OCI-LY7 (cell line): ENCODE measurements at regions not wholly inside any gene's neighbourhood (a gene's known extent, or its start where the extent isn't known, plus 50 kb on each side); places are given as distances from the start of the nearest gene placed in this dataset.

Source experiments
- BruUV-seq: library from RNA; stranded (reverse); fragments of 400-500 nt; replicated peaks from 2 replicates; lab custom pipeline; 2021; lab: Mats Ljungman, UMichigan
- CTCF ChIA-PET: fragments of 300-600 bp; sonication (Branson Sonifier 250); formaldehyde crosslinking; loops from one replicate; lab custom pipeline; 2022; ENCODE audit warnings: antibody characterized with exemption; ENCODE audit not compliant: unreplicated experiment; lab: Charles Lee
- POLR2A ChIA-PET: fragments of 300-600 bp; sonication (Branson Sonifier 250); formaldehyde crosslinking; loops from one replicate; lab custom pipeline; 2022; ENCODE audit warnings: antibody characterized with exemption; lab: Charles Lee
- DNase-seq: peaks from one replicate; pipeline ENCODE4 v3.0.0-alpha.2; 2015; ENCODE audit warnings: low spot score
- H2AFZ ChIP-seq: fragments of 200-600 bp; sonication (generic), shearing (Covaris generic); 2 replicates; pipeline ENCODE4 v1.6.1; 2014; ENCODE audit warnings: mild to moderate bottlenecking, antibody characterized with exemption, low read length, moderate library complexity
- H3K27ac ChIP-seq: fragments of 200-600 bp; sonication (generic); 2 replicates; pipeline ENCODE4 v1.5.1; 2014; ENCODE audit warnings: mixed run types, low read depth, mild to moderate bottlenecking, moderate library complexity, low read length, inconsistent platforms; ENCODE audit not compliant: poor library complexity, severe bottlenecking
- H3K36me3 ChIP-seq: fragments of 200-600 bp; sonication (generic); 2 replicates; pipeline ENCODE4 v1.6.1; 2014; ENCODE audit warnings: mild to moderate bottlenecking, antibody characterized with exemption, low read length, moderate library complexity, mixed read lengths; ENCODE audit not compliant: insufficient read depth
- H3K4me1 ChIP-seq: fragments of 200-600 bp; sonication (generic); 2 replicates; pipeline ENCODE4 v1.5.1; 2014; ENCODE audit warnings: mild to moderate bottlenecking, low read length; ENCODE audit not compliant: insufficient read depth, poor library complexity, severe bottlenecking
- H3K4me2 ChIP-seq: fragments of 200-600 bp; sonication (generic); 2 replicates; pipeline ENCODE4 v1.6.1; 2014; ENCODE audit warnings: mild to moderate bottlenecking, low read length
- H3K4me3 ChIP-seq: fragments of 200-600 bp; sonication (generic); 2 replicates; pipeline ENCODE4 v1.5.1; 2014; ENCODE audit warnings: mild to moderate bottlenecking, low read depth, low read length; ENCODE audit not compliant: poor library complexity, severe bottlenecking
- H3K79me2 ChIP-seq: fragments of 200-600 bp; sonication (generic); 2 replicates; pipeline ENCODE4 v1.6.1; 2016; ENCODE audit warnings: low read depth, mild to moderate bottlenecking, low read length, moderate library complexity, mixed read lengths; ENCODE audit not compliant: insufficient read depth
- H3K9me2 ChIP-seq: fragments of 200-600 bp; sonication (generic); 2 replicates; pipeline ENCODE4 v1.6.1; 2016; ENCODE audit warnings: mild to moderate bottlenecking, low read length, mixed read lengths; ENCODE audit not compliant: insufficient read depth
- H3K9me3 ChIP-seq: fragments of 200-600 bp; sonication (generic); 2 replicates; pipeline ENCODE4 v1.6.1; 2014; ENCODE audit warnings: mild to moderate bottlenecking, mixed run types, low read length, mixed read lengths
- H4K20me1 ChIP-seq: fragments of 200-600 bp; sonication (generic); 2 replicates; pipeline ENCODE4 v1.6.1; 2014; ENCODE audit warnings: mild to moderate bottlenecking, antibody characterized with exemption, low read length, moderate library complexity, mixed read lengths; ENCODE audit not compliant: insufficient read depth
- CTCF ChIP-seq: fragments of 200-600 bp; sonication (generic); conservative IDR thresholded peaks from 2 replicates; pipeline ENCODE4 v1.5.1; 2014; ENCODE audit warnings: mild to moderate bottlenecking, antibody characterized with exemption, low read length, moderate library complexity, mixed read lengths
- EZH2phosphoT487 ChIP-seq: fragments of 200-600 bp; sonication (generic); IDR thresholded peaks from 2 replicates; pipeline ENCODE4 v1.6.1; 2018; ENCODE audit warnings: low read depth, borderline replicate concordance, mild to moderate bottlenecking, mixed run types, antibody characterized with exemption, low read length, moderate library complexity, mixed read lengths
- intact Hi-C: fragments of 100-400 bp; cut with micrococcal nuclease; formaldehyde crosslinking; loops from one replicate; pipeline ENCODE4 v1.10.0; 2022; ENCODE audit not compliant: unreplicated experiment

GRCh38 chr2:214651451-214651850 lies 158.0 kb downstream of the BARD1 start:
- BruUV-seq, result no TSS peak
- CTCF ChIA-PET, result no interaction called here
- intact Hi-C loops, result no loop called here

GRCh38 chr2:214649440-214650205 lies 159.9 kb downstream of the BARD1 start:
- no peaks in the 10 kb centered on the region for H3K79me2 ChIP-seq
- BruUV-seq, result no TSS peak
- H4K20me1 ChIP-seq, result no peaks in the 10 kb centered on the region
- no peak overlapping the region for H3K4me2 ChIP-seq
- H3K36me3 ChIP-seq, result no peaks in the 10 kb centered on the region
- H2AFZ ChIP-seq, result no peak overlapping the region
- intact Hi-C loops, result no loop called here
- no peaks in the 10 kb centered on the region for H3K9me3 ChIP-seq
- ChIA-PET CTCF (no interaction called here), POLR2A (no interaction called here)
- no peaks in the 10 kb centered on the region for H3K4me1 ChIP-seq
- no peak for TF ChIP-seq EZH2phosphoT487
- TF ChIP-seq CTCF, result no peak
- DNase-seq, result no peak
- no peak overlapping the region for H3K27ac ChIP-seq
- H3K4me3 ChIP-seq, result no peak overlapping the region
- no peaks in the 10 kb centered on the region for H3K9me2 ChIP-seq

More at GRCh38 chr2:214651451-214651850, 158.0 kb downstream of the BARD1 start:
- no peak for DNase-seq
- Histone ChIP-seq H3K9me2 (no peaks in the 10 kb centered on the region), H3K4me1 (no peaks in the 10 kb centered on the region), H3K4me3 (no peak overlapping the region), H3K36me3 (no peaks in the 10 kb centered on the region), H3K27ac (no peak overlapping the region), H3K9me3 (no peaks in the 10 kb centered on the region), H4K20me1 (no peaks in the 10 kb centered on the region), H3K4me2 (no peak overlapping the region), H2AFZ (no peak overlapping the region), H3K79me2 (no peaks in the 10 kb centered on the region)
- POLR2A ChIA-PET, result interaction anchor here (0.7 kb wide), 1 partner anchor 12 kb away, joined by 3 read pairs; no protein-coding TSS in a partner anchor
- no peak for TF ChIP-seq CTCF
- no peak for TF ChIP-seq EZH2phosphoT487

- intact Hi-C loops, result no loop called here
- ChIA-PET CTCF (no interaction called here), POLR2A (no interaction called here)
- Histone ChIP-seq H3K4me2 (no peak overlapping the region), H2AFZ (no peak overlapping the region), H4K20me1 (no peaks in the 10 kb centered on the region), H3K4me1 (no peaks in the 10 kb centered on the region), H3K36me3 (no peaks in the 10 kb centered on the region), H3K4me3 (no peak overlapping the region), H3K9me3 (no peaks in the 10 kb centered on the region), H3K27ac (no peak overlapping the region), H3K9me2 (no peaks in the 10 kb centered on the region), H3K79me2 (no peaks in the 10 kb centered on the region)
- DNase-seq, result no peak
- BruUV-seq, result no TSS peak
- no peak for TF ChIP-seq CTCF
- TF ChIP-seq EZH2phosphoT487, result no peak
These were observed 161.0 kb downstream of the BARD1 start for GRCh38 chr2:214648520-214648919.
